Activated naive CD8-positive, alpha-beta T cell treated with anti-CD3 and anti-CD28 coated beads, Interleukin-2, amount 10 ng/mL, durations not matched to agents 7 days and 5 days (primary cell): ENCODE measurements at regions not wholly inside any gene's neighbourhood (a gene's known extent, or its start where the extent isn't known, plus 50 kb on each side); places are given as distances from the start of the nearest gene placed in this dataset.
"Not testable (repeated sequence)": the region's sequence is repeated elsewhere in the genome, so short reads cannot be mapped to it uniquely, and the experiment has no call there.

Experiments used
- ATAC-seq: fragments of 150-1000 bp; cut with Tn5 transposase; one replicate; pipeline ENCODE4 v1.10.0; 2021; ENCODE audit warnings: low read depth, moderate library complexity
- POLR2A ChIA-PET: fragments of 350-600 bp; sonication (Branson Sonifier 250); formaldehyde crosslinking; loops from one replicate; lab custom pipeline; 2021; ENCODE audit warnings: antibody characterized with exemption; lab: Charles Lee
- DNase-seq: peaks from one replicate; pipeline ENCODE4 v3.0.0; 2021
- H3K27ac Mint-ChIP-seq: one replicate; pipeline ENCODE4 v1.8.0; 2022; ENCODE audit warnings: mild to moderate bottlenecking, mixed read lengths
- H3K27me3 Mint-ChIP-seq: one replicate; pipeline ENCODE4 v1.8.0; 2022; ENCODE audit warnings: mild to moderate bottlenecking, moderate library complexity, mixed read lengths
- H3K36me3 Mint-ChIP-seq: one replicate; pipeline ENCODE4 v1.8.0; 2021; ENCODE audit warnings: mild to moderate bottlenecking, mixed read lengths
- H3K4me1 Mint-ChIP-seq: one replicate; pipeline ENCODE4 v1.8.0; 2021; ENCODE audit warnings: mixed read lengths
- H3K4me3 Mint-ChIP-seq: one replicate; pipeline ENCODE4 v1.8.0; 2022; ENCODE audit warnings: mild to moderate bottlenecking, moderate library complexity, mixed read lengths
- H3K9me3 Mint-ChIP-seq: one replicate; pipeline ENCODE4 v1.8.0; 2021; ENCODE audit warnings: mixed read lengths

- ATAC-seq (no peak), DNase-seq (no peak)
- POLR2A ChIA-PET: no interaction called here
- no peaks in the 10 kb centered on the region for H3K36me3 Mint-ChIP-seq
- H3K4me1 Mint-ChIP-seq: no peaks in the 10 kb centered on the region
- H3K27ac Mint-ChIP-seq: no peak overlapping the region
- peaks cover 2% of the 10 kb centered on the region for H3K9me3 Mint-ChIP-seq
- no peaks in the 10 kb centered on the region for H3K27me3 Mint-ChIP-seq
- H3K4me3 Mint-ChIP-seq: no peak overlapping the region
Observed at GRCh38 chr4:95779447-95779846, 60.4 kb upstream of the PDHA2 start.

- Mint-ChIP-seq H3K27me3 (no peaks in the 10 kb centered on the region), H3K36me3 (no peaks in the 10 kb centered on the region), H3K4me3 (no peak overlapping the region), H3K9me3 (peaks cover 2% of the 10 kb centered on the region), H3K4me1 (no peaks in the 10 kb centered on the region), H3K27ac (no peak overlapping the region)
- ATAC-seq (no peak), DNase-seq (no peak)
- POLR2A ChIA-PET: no interaction called here
Observed at GRCh38 chr4:95778666-95779065, 61.2 kb upstream of the PDHA2 start.

- H3K27me3 Mint-ChIP-seq, H3K36me3 Mint-ChIP-seq, H3K27ac Mint-ChIP-seq, H3K4me3 Mint-ChIP-seq, ATAC-seq, H3K9me3 Mint-ChIP-seq, H3K4me1 Mint-ChIP-seq, DNase-seq, POLR2A ChIA-PET: not testable (repeated sequence)
Observed at GRCh38 chr4:95770605-95771004, 69.3 kb upstream of the PDHA2 start.

DNA sequence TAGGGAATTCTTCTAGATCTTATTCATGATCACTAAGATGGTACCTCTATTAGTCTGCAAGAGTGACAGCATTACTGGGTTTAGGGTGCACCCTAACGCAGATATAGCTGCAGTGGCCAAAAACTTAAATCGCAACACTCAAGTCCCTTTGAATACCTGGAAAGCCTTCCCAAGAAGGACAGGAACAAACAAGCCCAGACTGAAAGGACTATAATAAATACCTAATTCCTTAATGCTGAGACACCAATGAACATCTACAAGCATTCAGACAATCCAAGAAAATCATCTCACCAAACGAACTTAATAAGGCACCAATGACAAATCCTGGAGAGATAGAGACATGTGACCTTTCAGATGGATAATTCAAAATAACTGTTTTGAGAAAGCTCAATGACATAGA, 74.9 kb upstream of the PDHA2 start:
- Mint-ChIP-seq H3K9me3 (peaks cover 2% of the 10 kb centered on the region), H3K27ac (no peak overlapping the region), H3K4me3 (no peak overlapping the region), H3K27me3 (no peaks in the 10 kb centered on the region), H3K36me3 (no peaks in the 10 kb centered on the region), H3K4me1 (no peaks in the 10 kb centered on the region)
- POLR2A ChIA-PET: no interaction called here
- no peak for ATAC-seq
- DNase-seq: no peak

DNA sequence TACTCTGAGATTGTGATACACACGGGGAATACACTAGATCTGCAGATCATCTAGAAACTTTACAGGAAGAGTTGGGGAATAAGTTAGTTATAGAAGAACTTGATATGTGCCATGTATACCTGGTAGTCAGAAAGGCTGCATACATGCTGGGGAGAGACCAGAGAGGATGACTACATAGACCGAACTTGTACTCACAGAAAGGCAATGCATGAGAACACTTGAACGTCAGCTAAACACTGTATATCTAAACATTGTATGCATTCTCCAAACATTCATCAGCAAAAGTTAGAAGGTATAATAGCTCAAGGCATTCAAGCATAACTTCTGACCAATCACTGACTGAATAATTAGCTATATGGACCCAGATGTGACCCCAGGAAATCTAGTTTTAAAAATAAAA, 78.0 kb upstream of the PDHA2 start:
- no peak overlapping the region for H3K4me3 Mint-ChIP-seq
- H3K4me1 Mint-ChIP-seq: peaks cover 3% of the 10 kb centered on the region
- POLR2A ChIA-PET: no interaction called here
- no peak overlapping the region for H3K27ac Mint-ChIP-seq
- no peak for DNase-seq
- H3K36me3 Mint-ChIP-seq: no peaks in the 10 kb centered on the region
- no peaks in the 10 kb centered on the region for H3K27me3 Mint-ChIP-seq
- no peak for ATAC-seq
- peaks cover 2% of the 10 kb centered on the region for H3K9me3 Mint-ChIP-seq

DNA sequence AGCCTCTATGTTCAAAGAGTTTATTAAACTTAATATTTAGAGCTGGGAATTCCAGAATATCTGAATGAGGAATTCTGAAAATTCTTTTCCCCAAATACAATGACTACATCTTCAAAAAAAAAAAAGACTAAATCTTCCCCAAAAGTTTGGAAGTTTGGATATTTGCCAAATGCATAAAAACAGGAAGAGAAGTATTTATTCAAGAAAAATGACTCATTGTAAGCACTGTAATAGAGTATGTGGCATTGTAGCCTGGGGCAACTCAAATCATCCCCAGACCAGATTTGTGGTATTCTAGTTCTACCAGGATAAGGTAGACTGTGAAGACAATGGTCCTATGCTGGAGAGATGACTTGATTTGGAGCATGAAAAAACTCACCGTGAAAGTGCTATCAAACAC, 78.5 kb upstream of the PDHA2 start:
- H3K27me3 Mint-ChIP-seq: no peaks in the 10 kb centered on the region
- no peak for ATAC-seq
- no peak for DNase-seq
- H3K4me3 Mint-ChIP-seq: no peak overlapping the region
- H3K27ac Mint-ChIP-seq: no peak overlapping the region
- H3K4me1 Mint-ChIP-seq: peaks cover 3% of the 10 kb centered on the region
- POLR2A ChIA-PET: no interaction called here
- peaks cover 2% of the 10 kb centered on the region for H3K9me3 Mint-ChIP-seq
- no peaks in the 10 kb centered on the region for H3K36me3 Mint-ChIP-seq

GRCh38 chr4:95760646-95761045, 79.2 kb upstream of the PDHA2 start:
- DNase-seq, ATAC-seq, H3K27me3 Mint-ChIP-seq, H3K4me1 Mint-ChIP-seq, POLR2A ChIA-PET, H3K9me3 Mint-ChIP-seq, H3K36me3 Mint-ChIP-seq, H3K27ac Mint-ChIP-seq, H3K4me3 Mint-ChIP-seq: not testable (repeated sequence)

- DNase-seq (no peak), ATAC-seq (no peak)
- H3K4me3 Mint-ChIP-seq: no peak overlapping the region
- no peak overlapping the region for H3K27ac Mint-ChIP-seq
- POLR2A ChIA-PET: no interaction called here
- H3K27me3 Mint-ChIP-seq: no peaks in the 10 kb centered on the region
- peaks cover 3% of the 10 kb centered on the region for H3K4me1 Mint-ChIP-seq
- H3K9me3 Mint-ChIP-seq: peaks cover 3% of the 10 kb centered on the region
- H3K36me3 Mint-ChIP-seq: no peaks in the 10 kb centered on the region
Observed at GRCh38 chr4:95758001-95758400, 81.9 kb upstream of the PDHA2 start.

GRCh38 chr4:95754667-95755066, 85.2 kb upstream of the PDHA2 start:
- Mint-ChIP-seq H3K27me3 (no peaks in the 10 kb centered on the region), H3K9me3 (peaks cover 4% of the 10 kb centered on the region), H3K27ac (no peak overlapping the region), H3K4me3 (no peak overlapping the region), H3K36me3 (no peaks in the 10 kb centered on the region), H3K4me1 (peaks cover 3% of the 10 kb centered on the region)
- POLR2A ChIA-PET: no interaction called here
- ATAC-seq (no peak), DNase-seq (no peak)

- ATAC-seq (no peak), DNase-seq (no peak)
- Mint-ChIP-seq H3K36me3 (no peaks in the 10 kb centered on the region), H3K27me3 (no peaks in the 10 kb centered on the region), H3K4me3 (no peak overlapping the region), H3K9me3 (peaks cover 3% of the 10 kb centered on the region), H3K4me1 (no peaks in the 10 kb centered on the region), H3K27ac (no peak overlapping the region)
- POLR2A ChIA-PET: no interaction called here
Observed at GRCh38 chr4:95749204-95749603, 90.7 kb upstream of the PDHA2 start.

GRCh38 chr4:95742872-95743271, 97.0 kb upstream of the PDHA2 start:
- POLR2A ChIA-PET: no interaction called here
- ATAC-seq (no peak), DNase-seq (no peak)
- peaks cover 2% of the 10 kb centered on the region for H3K9me3 Mint-ChIP-seq
- H3K36me3 Mint-ChIP-seq: no peaks in the 10 kb centered on the region
- no peaks in the 10 kb centered on the region for H3K27me3 Mint-ChIP-seq
- no peak overlapping the region for H3K27ac Mint-ChIP-seq
- H3K4me1 Mint-ChIP-seq: no peaks in the 10 kb centered on the region
- no peak overlapping the region for H3K4me3 Mint-ChIP-seq

GRCh38 chr4:95742179-95742578, 97.7 kb upstream of the PDHA2 start:
- Mint-ChIP-seq H3K27ac (no peak overlapping the region), H3K9me3 (peaks cover 2% of the 10 kb centered on the region), H3K36me3 (no peaks in the 10 kb centered on the region), H3K4me1 (no peaks in the 10 kb centered on the region), H3K27me3 (no peaks in the 10 kb centered on the region), H3K4me3 (no peak overlapping the region)
- POLR2A ChIA-PET: no interaction called here
- ATAC-seq (no peak), DNase-seq (no peak)

- no peaks in the 10 kb centered on the region for H3K27me3 Mint-ChIP-seq
- H3K4me3 Mint-ChIP-seq: no peak overlapping the region
- H3K36me3 Mint-ChIP-seq: no peaks in the 10 kb centered on the region
- no peaks in the 10 kb centered on the region for H3K4me1 Mint-ChIP-seq
- H3K9me3 Mint-ChIP-seq: no peaks in the 10 kb centered on the region
- H3K27ac Mint-ChIP-seq: no peak overlapping the region
- POLR2A ChIA-PET: no interaction called here
- DNase-seq: no peak
- ATAC-seq: no peak
Observed at GRCh38 chr4:95732061-95732460, 107.8 kb upstream of the PDHA2 start.

DNA sequence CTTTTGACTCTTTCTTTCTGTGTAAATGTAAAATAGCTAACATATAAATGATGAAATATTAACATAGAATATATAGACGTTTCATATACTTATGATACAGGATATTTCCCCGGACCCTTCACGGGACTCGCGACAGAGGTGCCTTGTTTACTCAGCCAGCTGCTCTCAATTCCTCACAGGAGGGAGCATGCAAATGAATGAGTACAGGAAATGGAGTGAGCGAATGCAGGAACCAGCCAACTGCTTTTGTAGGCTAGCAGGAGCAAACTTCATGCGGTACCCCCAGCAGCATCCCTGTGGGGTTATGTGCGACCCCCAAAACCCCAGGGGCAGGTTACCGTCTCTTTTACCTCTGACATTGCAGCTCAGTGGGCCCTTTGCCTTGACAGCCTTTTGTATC, 110.3 kb upstream of the PDHA2 start:
- POLR2A ChIA-PET: no interaction called here
- H3K4me1 Mint-ChIP-seq: no peaks in the 10 kb centered on the region
- no peaks in the 10 kb centered on the region for H3K36me3 Mint-ChIP-seq
- H3K9me3 Mint-ChIP-seq: no peaks in the 10 kb centered on the region
- no peak overlapping the region for H3K4me3 Mint-ChIP-seq
- H3K27ac Mint-ChIP-seq: no peak overlapping the region
- no peak for ATAC-seq
- no peaks in the 10 kb centered on the region for H3K27me3 Mint-ChIP-seq
- DNase-seq: no peak

- Mint-ChIP-seq H3K4me3 (no peak overlapping the region), H3K27ac (no peak overlapping the region), H3K27me3 (no peaks in the 10 kb centered on the region), H3K4me1 (no peaks in the 10 kb centered on the region), H3K9me3 (no peaks in the 10 kb centered on the region), H3K36me3 (no peaks in the 10 kb centered on the region)
- ATAC-seq (no peak), DNase-seq (no peak)
- POLR2A ChIA-PET: no interaction called here
Observed at GRCh38 chr4:95728145-95728544, 111.7 kb upstream of the PDHA2 start.
